Liver (tissue), 3 donors: ENCODE measurements at regions not wholly inside any gene's neighbourhood (a gene's known extent, or its start where the extent isn't known, plus 50 kb on each side); places are given as distances from the start of the nearest gene placed in this dataset.

ENCODE experiments used
- CTCF ChIP-seq: fragments of 150-350 bp; IDR thresholded peaks from 2 replicates; pipeline ENCODE4 v1.5.1; 2017; ENCODE audit warnings: improper control_type of control experiment, low read depth, low read length; ENCODE audit not compliant: missing input control
- GABPA ChIP-seq, 2 donors: IDR thresholded peaks in 1 of 2; conservative IDR thresholded peaks in 1 of 2; 2 replicates each; pipeline ENCODE4 v1.6.1; 2016; ENCODE audit warnings: antibody characterized with exemption in 2 of 2, mild to moderate bottlenecking in 1 of 2, moderate library complexity in 1 of 2
- RXRA ChIP-seq, 2 donors: IDR thresholded peaks; 2 replicates each; pipeline ENCODE4 v1.6.1; 2017 to 2018; ENCODE audit warnings: antibody characterized with exemption in 2 of 2, mild to moderate bottlenecking in 1 of 2
- SP1 ChIP-seq: IDR thresholded peaks from 2 replicates; pipeline ENCODE4 v1.6.1; 2018; ENCODE audit warnings: antibody characterized with exemption, mild to moderate bottlenecking
- TF ChIP-seq, protein P1 (sequence below): IDR thresholded peaks from 2 replicates; pipeline ENCODE4 v1.6.1; 2016; ENCODE audit warnings: antibody characterized with exemption
- donor health status: healthy.
- donor health status: healthy.

GRCh38 chr6:86857783-86858182, 79.5 kb upstream of the HTR1E start:
- no peak for TF ChIP-seq CTCF
- no peak for TF ChIP-seq SP1
- TF ChIP-seq RXRA (IDR thresholded peaks at IDR 0.05) = no peak
- TF ChIP-seq GABPA (IDR thresholded peaks at IDR 0.05 in 1 of 2, conservative IDR thresholded peaks at IDR 0.05 in 1 of 2) = no peak
- TF ChIP-seq, protein P1, sequence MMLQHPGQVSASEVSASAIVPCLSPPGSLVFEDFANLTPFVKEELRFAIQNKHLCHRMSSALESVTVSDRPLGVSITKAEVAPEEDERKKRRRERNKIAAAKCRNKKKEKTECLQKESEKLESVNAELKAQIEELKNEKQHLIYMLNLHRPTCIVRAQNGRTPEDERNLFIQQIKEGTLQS = no peak
